22Rv1 (cell line): ENCODE measurements at regions not wholly inside any gene's neighbourhood (a gene's known extent, or its start where the extent isn't known, plus 50 kb on each side); places are given as distances from the start of the nearest gene placed in this dataset.

Source experiments
- CTCF ChIP-seq: fragments of 450-650 bp; IDR thresholded peaks from 2 replicates; pipeline ENCODE4 v1.5.1; 2017; ENCODE audit warnings: mild to moderate bottlenecking
- ZFX ChIP-seq: fragments of 450-650 bp; IDR thresholded peaks from 2 replicates; pipeline ENCODE4 v1.6.1; 2017; ENCODE audit warnings: antibody characterized with exemption, borderline replicate concordance

GRCh38 chr3:154900816-154901215, 179.3 kb upstream of the MME start:
- no peak for TF ChIP-seq CTCF
- no peak for TF ChIP-seq ZFX
